Left lung (tissue), 4 donors: ENCODE measurements at regions not wholly inside any gene's neighbourhood (a gene's known extent, or its start where the extent isn't known, plus 50 kb on each side); places are given as distances from the start of the nearest gene placed in this dataset.

Experiments used
- ATAC-seq: fragments of 200-7000 bp; cut with Tn5 transposase; one replicate; pipeline ENCODE4 v1.9.1; 2020; ENCODE audit warnings: moderate library complexity
- DNase-seq, 4 donors: peaks; one replicate each; pipeline ENCODE4 v3.0.0-alpha.2; 2013 to 2020
- H3K27ac ChIP-seq, 2 donors: fragments of 200-600 bp; sonication (generic) in 1 of 2; one replicate each; pipeline versions ENCODE4 v1.5.0 to v1.8.0; 2020 to 2021
- H3K27me3 ChIP-seq, 2 donors: fragments of 200-600 bp; sonication (generic) in 1 of 2; one replicate each; pipeline versions ENCODE4 v1.5.0 to v1.8.0; 2020 to 2021
- H3K36me3 ChIP-seq, 2 donors: fragments of 200-600 bp; sonication (generic) in 1 of 2; one replicate each; pipeline versions ENCODE4 v1.5.0 to v1.8.0; 2020 to 2021
- H3K4me1 ChIP-seq, 2 donors: fragments of 200-600 bp; one replicate each; pipeline ENCODE4 v1.8.0; 2021
- H3K4me3 ChIP-seq, 2 donors: fragments of 200-600 bp; sonication (generic) in 1 of 2; one replicate each; pipeline versions ENCODE4 v1.5.0 to v1.8.0; 2020 to 2021; ENCODE audit warnings: mild to moderate bottlenecking in 1 of 2
- H3K9me3 ChIP-seq, 2 donors: fragments of 200-600 bp; sonication (generic) in 1 of 2; one replicate each; pipeline versions ENCODE4 v1.5.0 to v1.8.0; 2020 to 2021
- intact Hi-C, 2 donors: fragments of 100-400 bp; cut with DNase I; formaldehyde crosslinking; loops; one replicate each; pipeline versions ENCODE4 v1.11.2 to v1.14.2; 2022
- TF ChIP-seq, protein P1 (sequence below), 2 donors: fragments of 200-600 bp; sonication (generic) in 1 of 2; IDR thresholded peaks; one replicate each; pipeline versions ENCODE4 v1.5.0 to v1.8.0; 2021; ENCODE audit warnings: antibody characterized with exemption in 2 of 2
- donor health status: DM: no; HTN: yes; CAD: no.
- donor health status: DM: no; HTN: no; CAD: no.

DNA sequence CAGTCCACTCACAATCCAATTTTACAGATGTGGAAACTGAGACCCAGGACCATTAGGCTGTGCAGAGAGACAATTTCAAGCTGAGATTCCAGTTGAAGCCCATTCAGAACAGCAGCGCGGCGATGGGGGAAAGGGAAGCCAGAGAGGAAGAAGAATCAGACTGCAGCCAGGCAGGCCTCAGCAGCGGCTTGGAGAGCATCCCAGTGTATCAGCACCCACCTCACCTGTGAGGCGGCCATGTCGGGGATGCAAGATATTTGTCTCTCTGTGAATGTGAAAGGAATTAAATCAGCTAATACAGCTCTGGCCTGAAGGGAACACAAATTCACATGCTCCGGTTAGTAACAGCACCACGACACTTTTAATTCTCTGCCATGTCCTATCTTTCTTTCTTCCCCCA is 198.0 kb upstream of the SOX11 start:
- ATAC-seq (no peak), DNase-seq (no peak)
- TF ChIP-seq, protein P1, sequence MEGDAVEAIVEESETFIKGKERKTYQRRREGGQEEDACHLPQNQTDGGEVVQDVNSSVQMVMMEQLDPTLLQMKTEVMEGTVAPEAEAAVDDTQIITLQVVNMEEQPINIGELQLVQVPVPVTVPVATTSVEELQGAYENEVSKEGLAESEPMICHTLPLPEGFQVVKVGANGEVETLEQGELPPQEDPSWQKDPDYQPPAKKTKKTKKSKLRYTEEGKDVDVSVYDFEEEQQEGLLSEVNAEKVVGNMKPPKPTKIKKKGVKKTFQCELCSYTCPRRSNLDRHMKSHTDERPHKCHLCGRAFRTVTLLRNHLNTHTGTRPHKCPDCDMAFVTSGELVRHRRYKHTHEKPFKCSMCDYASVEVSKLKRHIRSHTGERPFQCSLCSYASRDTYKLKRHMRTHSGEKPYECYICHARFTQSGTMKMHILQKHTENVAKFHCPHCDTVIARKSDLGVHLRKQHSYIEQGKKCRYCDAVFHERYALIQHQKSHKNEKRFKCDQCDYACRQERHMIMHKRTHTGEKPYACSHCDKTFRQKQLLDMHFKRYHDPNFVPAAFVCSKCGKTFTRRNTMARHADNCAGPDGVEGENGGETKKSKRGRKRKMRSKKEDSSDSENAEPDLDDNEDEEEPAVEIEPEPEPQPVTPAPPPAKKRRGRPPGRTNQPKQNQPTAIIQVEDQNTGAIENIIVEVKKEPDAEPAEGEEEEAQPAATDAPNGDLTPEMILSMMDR (IDR thresholded peaks at IDR 0.05): no peak
- H3K27ac ChIP-seq: no peak overlapping the region
- H3K4me3 ChIP-seq: no peak overlapping the region
- intact Hi-C loops: no loop called here
- H3K4me1 ChIP-seq: no peaks in the 10 kb centered on the region
- H3K27me3 ChIP-seq: peaks cover 0 to 7% of the 10 kb centered on the region in 2 donors
- H3K9me3 ChIP-seq: no peaks in the 10 kb centered on the region
- H3K36me3 ChIP-seq: no peaks in the 10 kb centered on the region

DNA sequence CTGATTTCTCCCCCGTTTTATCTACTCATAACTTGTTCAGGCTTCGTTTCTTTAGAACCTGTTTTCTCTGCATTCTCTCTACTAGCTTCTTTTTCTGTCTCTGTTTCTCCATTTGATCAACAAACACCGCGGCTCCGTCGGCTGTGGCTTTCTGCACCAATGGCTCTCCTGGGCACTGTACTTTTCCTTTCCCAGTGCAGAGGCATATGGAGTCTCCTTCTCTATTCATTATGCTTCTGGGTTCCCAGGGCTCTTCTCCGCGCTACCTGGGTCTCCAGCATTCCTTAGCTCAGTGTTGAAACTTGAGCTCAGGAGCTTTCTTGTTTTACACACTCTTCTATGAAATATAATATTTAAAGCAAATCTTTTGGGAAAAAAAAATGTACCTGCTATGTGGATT is 196.6 kb upstream of the SOX11 start:
- no peaks in the 10 kb centered on the region for H3K4me1 ChIP-seq
- no peak for DNase-seq
- intact Hi-C loops: no loop called here
- H3K9me3 ChIP-seq: no peaks in the 10 kb centered on the region
- TF ChIP-seq, protein P1 (IDR thresholded peaks at IDR 0.05): no peak
- H3K36me3 ChIP-seq: no peaks in the 10 kb centered on the region
- no peak overlapping the region for H3K27ac ChIP-seq
- no peak for ATAC-seq
- peaks cover 0 to 7% of the 10 kb centered on the region in 2 donors for H3K27me3 ChIP-seq
- H3K4me3 ChIP-seq: no peak overlapping the region

DNA sequence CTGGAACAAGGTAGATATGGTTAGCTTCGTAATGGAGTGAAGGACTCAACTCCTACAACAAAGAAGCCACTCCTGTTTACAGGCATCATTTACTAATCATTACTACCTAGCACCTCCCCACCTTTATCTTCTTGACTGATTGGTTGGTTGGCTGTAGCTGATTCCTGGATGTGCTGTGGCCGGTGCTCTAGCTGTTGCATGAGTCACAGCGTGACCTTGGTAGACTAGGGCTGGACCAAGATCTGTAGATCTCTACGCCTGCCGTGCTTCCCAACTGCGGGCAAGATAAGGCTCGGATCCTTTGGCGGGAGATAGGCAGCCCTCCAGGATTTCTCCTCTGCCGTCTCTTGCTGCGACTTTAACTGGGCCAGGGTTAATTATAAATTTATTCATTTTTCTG is 194.3 kb upstream of the SOX11 start:
- H3K9me3 ChIP-seq: peaks cover 0 to 3% of the 10 kb centered on the region in 2 donors
- intact Hi-C loops: no loop called here
- no peak for DNase-seq
- no peaks in the 10 kb centered on the region for H3K36me3 ChIP-seq
- no peak overlapping the region for H3K4me3 ChIP-seq
- no peak overlapping the region for H3K27ac ChIP-seq
- H3K27me3 ChIP-seq: peaks cover 0 to 7% of the 10 kb centered on the region in 2 donors
- ATAC-seq: no peak
- TF ChIP-seq, protein P1 (IDR thresholded peaks at IDR 0.05): no peak
- H3K4me1 ChIP-seq: no peaks in the 10 kb centered on the region

DNA sequence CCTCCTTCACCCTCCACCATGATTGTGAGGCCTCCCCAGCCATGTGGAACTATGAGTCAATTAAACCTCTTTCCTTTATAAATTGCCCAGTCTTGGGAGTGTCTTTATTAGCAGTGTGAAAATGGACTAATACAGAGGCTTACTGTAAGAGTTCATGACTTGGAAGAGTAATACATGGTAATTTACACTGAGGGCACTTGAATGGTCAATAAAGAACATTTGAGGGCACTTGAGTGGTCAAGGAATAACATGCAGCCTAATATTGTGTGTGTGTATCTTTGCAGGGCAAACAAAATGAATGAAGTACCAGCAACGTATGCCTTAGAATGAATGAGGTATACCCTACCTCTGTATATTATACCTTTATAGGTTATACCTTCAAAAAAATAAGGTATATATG is 190.4 kb upstream of the SOX11 start:
- no peaks in the 10 kb centered on the region for H3K36me3 ChIP-seq
- H3K27me3 ChIP-seq: no peaks in the 10 kb centered on the region
- H3K4me1 ChIP-seq: no peaks in the 10 kb centered on the region
- H3K4me3 ChIP-seq: no peak overlapping the region
- TF ChIP-seq, protein P1 (IDR thresholded peaks at IDR 0.05): no peak
- ATAC-seq: peak; percentile 81
- no peak overlapping the region for H3K27ac ChIP-seq
- no peak for DNase-seq
- intact Hi-C loops: no loop called here
- peaks cover 0 to 3% of the 10 kb centered on the region in 2 donors for H3K9me3 ChIP-seq

DNA sequence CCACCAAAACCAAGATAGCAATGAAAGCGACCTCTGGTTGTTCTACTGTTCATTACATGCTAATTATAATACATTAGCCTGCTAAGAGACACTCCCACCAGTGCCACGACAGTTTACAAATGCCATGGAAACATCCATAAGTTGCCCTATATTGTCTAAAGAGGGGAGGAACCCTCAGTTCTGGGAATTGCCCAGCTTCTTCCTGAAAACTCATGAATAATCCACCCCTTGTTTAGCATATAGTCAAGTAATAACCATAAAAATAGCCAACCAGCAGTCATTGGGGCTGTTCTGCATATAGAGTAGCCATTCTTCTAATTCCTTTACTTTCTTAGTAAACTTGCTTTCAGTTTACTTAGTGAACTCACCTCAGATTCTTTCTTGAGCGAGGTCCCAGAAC is 189.8 kb upstream of the SOX11 start:
- Histone ChIP-seq H3K27me3 (no peaks in the 10 kb centered on the region), H3K27ac (no peak overlapping the region), H3K36me3 (no peaks in the 10 kb centered on the region), H3K4me3 (no peak overlapping the region), H3K4me1 (no peaks in the 10 kb centered on the region), H3K9me3 (peaks cover 0 to 3% of the 10 kb centered on the region in 2 donors)
- intact Hi-C loops: no loop called here
- no peak for ATAC-seq
- DNase-seq: no peak
- TF ChIP-seq, protein P1 (IDR thresholded peaks at IDR 0.05): no peak
